ENCODE measurements at regions not wholly inside any gene's neighbourhood (a gene's known extent, or its start where the extent isn't known, plus 50 kb on each side); places are given as distances from the start of the nearest gene placed in this dataset.
A peak's percentile ranks its signal among the peaks of the same experiment; 100 is the strongest.
"Not testable (repeated sequence)": the region's sequence is repeated elsewhere in the genome, so short reads cannot be mapped to it uniquely, and the experiment has no call there.

DNA sequence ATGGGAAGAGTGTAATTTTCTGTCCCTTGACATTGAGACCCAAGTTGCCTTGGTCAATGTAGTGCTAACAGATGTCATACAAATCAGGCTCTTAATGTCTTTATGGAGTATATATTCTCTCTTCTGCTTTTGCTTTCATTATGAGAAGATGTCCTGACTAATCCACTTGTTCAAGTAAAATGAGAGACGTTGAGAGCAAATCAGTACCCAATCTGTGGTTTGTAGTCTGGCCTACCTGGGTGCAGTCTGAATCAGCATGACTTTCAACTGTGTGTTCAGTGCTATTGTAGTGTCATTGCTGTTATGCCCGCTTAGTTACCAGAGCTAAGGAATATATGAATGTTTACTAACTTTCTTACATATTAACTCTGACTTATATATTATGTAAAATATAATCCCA is 612.4 kb downstream of the ANKRD7 start:
- peak in 1 of 5 experiments; percentile 72 for DNase-seq

DNA sequence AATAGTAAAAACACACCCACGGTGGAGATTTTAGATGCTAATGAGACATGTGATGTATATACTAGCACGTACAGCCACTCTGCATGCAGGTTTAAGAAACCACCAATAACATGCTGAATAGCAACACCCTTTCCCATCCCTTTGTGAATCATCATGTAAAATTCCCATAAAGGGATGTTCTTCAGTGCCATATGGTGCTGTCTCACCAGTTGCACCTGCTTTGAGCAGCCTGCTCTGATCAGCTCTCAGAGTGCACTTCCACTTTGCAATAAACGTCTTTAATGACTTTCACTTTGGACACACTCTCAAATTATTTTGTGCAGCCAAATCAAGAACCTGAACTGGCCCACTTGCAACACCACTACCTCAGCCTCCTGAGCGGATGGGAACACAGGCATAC is 615.0 kb downstream of the ANKRD7 start:
- DNase-seq, result no peak

- DNase-seq, result no peak
Observed at GRCh38 chr7:118843456-118843855, 619.0 kb downstream of the ANKRD7 start.

GRCh38 chr7:118844748-118845147 is 620.2 kb downstream of the ANKRD7 start:
- no peak for DNase-seq

- DNase-seq, result no peak
Observed at GRCh38 chr7:118845791-118846190, 621.3 kb downstream of the ANKRD7 start.

DNA sequence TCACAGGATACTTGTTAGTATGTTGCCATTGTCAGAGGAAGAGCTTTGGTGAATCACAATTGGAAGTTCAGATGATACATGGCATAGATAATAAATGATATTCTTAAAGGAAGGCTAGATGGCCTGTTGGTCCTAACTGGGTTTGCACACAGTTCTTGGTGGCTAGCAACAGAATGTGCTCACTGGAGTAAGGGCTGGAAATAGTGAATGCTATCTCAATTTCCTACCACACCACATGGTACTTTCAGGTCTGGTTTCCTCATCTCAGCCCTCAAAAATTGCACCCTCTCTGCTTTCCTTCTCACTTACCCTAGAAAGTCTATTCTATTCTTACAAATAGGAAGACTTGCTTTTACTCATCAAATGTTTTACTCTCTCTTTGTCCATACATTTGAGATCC is 622.5 kb downstream of the ANKRD7 start:
- DNase-seq, result no peak

- no peak for DNase-seq
Observed at GRCh38 chr7:118855290-118855689, 630.8 kb downstream of the ANKRD7 start.

- no peak for DNase-seq
Observed at GRCh38 chr7:118858651-118859149, 634.2 kb downstream of the ANKRD7 start.

- no peak for DNase-seq
Observed at GRCh38 chr7:118861581-118861980, 637.1 kb downstream of the ANKRD7 start.

DNA sequence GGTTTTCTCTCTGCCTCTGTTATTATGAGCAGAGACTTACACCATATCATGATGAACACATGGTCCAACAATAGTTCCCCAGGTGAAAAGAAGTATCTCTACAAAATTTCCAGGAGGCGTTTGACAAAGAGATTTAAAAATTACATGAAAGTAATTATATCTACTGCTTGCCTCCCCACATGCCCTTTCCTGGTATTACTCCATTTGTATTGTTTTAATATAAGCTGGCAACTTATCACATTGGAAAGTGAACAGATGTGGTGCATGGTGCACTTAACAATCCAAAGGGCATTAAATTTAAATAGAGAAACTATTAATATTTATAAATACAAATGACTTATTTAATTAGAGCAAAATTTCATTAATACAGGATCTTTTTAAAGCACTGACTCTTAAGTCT is 638.2 kb downstream of the ANKRD7 start:
- no peak for DNase-seq

DNA sequence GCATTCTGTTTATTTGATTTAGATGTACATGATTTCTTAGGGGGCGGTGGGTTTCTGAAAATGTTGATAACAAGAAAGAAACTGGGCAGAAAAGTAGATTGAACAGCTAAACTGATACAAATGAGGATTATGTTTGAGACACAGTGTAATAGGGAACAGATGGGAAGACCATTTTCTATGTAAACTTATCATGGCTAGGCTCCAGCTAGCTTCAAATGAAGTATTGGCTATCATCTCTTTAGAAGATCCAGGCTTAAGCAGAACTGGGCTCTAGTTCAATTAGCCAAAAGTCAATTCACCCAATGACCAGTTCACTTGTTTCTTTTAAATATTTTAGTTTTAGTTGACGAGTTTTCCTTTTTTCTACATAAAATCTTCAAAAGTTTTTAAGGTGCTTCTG is 639.5 kb downstream of the ANKRD7 start:
- no peak for DNase-seq

DNA sequence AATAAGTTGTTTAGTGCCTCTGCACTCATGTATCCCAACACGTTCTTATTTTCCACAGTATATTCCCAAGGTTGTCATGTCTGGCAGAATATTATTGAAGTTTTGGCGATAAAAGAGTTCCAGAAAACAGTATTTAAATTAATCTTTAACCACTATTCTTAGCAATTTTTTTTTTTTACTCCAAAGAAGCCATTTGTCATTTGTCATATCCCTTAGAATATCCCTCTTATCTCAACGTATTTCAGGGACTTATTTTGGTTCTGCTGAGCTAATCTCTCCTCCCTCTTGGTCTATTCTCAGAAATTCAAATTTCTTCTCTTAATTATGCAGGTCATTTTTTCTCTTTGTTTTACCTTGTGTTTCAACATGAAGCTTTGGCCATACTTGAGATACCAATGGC is 643.4 kb downstream of the ANKRD7 start:
- no peak for DNase-seq

DNA sequence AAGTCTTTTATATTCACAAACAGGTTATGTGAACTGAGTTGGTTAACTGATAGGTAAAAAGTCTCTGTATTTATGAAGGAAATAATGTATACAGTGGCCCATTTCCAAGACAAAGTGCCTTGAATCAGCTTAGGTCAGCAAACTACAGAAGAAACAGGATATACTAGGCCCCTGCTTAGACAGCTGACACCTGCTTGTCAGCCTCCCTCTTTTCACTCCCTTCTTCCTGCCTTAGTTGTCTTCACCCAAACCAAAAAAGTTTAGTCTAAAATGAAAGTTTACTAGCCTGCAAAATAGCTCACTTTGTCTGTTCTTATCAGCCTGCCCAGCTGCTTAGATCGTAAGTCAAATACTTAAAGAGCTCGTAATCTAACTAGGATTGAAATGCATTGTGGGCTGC is 644.6 kb downstream of the ANKRD7 start:
- DNase-seq, result not testable (repeated sequence)

DNA sequence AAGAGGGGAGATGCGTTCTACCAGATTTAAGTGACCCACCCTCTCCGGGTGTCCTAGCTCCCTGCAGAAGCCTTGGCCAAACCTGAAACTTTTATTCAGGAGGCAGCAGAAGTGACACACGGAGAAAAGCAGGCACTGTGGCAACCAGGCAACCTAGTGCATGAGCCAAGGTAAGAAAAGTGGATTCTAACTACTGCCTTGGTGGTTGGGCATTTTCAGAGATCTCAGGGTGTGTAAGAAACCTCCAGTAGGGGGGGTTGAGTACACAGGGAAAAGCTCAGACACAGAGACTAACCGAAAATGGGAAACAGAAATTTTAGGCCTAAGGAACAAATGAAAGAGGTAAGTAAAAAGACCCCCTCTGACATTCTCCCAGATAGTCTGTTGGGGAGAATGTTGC is 645.7 kb downstream of the ANKRD7 start:
- no peak for DNase-seq

DNA sequence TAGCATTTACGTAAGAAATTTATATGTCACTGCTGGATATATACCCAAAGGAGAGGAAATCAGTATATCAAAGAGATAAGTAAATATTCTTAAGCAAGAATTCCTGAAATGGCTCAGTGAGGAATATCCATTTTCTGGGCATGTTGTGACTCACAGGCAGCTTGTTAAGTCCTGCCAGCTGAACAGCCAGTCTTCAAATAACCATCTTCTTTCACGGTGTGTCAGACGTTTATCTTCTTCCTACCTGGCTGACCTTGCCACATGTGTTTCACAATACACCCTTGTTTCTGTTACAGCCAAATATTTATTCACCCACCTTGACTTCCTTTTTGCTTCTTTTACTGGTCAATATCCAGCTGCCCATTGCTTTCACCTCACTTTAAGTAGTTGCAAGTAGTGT is 648.1 kb downstream of the ANKRD7 start:
- no peak for DNase-seq

DNA sequence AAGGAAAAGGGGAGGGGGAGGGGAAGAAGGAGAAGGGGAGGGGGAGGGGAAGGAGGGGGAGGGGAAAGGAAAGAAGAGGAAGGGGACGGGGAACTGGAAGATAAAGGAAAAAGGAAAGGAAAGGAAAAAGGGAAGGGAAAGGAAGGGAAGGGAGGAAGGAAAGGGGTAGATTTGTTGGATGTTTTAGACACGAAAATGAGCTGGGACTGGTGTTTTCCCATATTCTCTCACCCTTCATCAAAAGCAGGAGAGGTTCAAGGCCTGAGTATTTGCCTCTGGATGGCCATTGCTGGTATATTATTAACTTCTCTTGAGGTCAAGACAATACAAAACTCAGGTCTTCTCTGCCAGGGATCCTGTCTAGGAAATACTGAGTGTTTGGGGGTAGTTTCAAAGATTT is 652.7 kb downstream of the ANKRD7 start:
- DNase-seq, result no peak

DNA sequence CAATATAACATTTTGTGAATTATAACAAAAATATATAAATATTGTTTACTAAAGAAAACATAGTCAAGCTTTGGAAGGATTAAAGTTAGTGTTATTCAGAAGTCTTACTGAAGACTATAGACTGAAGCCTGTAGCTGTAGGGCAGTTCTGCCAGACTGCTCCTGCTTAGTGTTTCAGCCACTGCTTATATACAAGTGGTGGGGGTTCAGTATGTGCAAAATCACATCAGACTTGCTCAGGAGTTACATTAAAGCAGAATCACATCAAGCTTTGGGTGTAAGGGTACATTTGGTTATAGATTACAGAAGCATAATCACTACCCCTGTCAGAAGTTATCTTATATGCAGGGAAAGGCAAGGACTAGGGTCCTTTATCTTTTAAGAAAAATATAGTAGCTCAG is 653.8 kb downstream of the ANKRD7 start:
- DNase-seq, result no peak

DNA sequence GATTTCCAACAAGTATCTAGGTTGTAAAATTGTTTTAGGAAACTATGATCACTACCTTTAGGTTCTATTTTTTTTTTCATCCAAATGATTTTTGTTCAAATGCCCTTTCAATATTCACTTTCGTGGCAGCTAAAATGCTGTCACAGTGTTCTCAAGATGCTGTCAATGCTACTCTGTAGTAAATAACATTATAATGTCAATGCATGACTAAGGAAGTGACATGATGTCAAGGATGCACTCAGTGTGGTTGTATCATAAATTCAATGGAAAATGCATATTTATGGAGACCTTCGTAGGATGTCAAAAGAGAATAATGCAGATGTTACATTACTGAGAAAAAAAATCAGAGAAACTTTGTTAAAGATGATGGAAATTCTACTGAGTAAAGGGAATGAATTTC is 673.8 kb downstream of the ANKRD7 start:
- DNase-seq, result no peak

DNA sequence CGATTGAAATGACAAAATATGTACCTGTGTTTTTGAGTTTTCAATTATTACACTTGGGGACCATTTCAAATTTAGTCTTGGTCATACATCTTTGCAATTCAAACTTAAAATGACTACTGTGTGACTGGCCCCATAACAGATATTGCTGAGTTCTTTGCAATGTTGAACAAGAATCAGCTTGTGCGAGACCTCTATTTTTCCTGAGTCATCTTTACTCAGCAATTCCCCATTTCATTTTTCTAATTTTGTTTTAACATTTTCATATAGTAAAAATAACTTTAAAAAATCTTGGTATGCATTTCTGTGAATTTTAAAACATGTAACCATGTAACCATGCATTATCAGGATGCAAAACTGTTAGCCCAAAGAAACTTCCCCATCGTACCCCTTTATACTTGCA is 678.1 kb downstream of the ANKRD7 start:
- no peak for DNase-seq

DNA sequence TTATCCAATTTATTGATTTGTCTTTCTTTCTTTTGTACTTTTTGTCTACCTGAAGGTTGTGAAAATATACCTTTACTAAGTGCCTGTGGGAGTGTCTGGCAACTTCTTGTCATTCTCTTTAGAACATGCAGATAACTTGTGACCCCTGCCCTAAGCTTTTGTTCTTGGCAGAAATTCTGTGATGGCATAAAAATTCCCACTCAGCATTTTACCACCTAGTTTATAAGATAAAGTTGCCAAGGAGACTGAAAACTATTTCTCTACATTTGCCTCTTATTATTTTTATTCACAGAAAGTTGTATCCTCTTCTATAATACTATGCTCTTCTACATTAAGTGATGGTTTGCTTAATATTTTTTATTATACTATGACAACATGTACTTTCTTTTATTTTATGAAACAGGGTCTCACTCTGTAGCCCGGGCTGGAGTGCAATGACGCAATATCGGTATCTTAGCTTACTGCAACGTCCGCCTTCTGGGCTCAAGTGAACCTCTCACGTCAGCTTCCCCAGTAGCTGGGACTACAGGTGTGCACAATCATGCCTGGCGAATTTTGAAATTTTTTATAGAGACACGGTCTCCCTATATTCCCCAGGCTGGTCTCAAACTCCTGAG is 683.5 kb downstream of the ANKRD7 start:
- DNase-seq, result no peak

GRCh38 chr7:118916120-118916519 is 691.6 kb downstream of the ANKRD7 start:
- not testable (repeated sequence) for DNase-seq

DNA sequence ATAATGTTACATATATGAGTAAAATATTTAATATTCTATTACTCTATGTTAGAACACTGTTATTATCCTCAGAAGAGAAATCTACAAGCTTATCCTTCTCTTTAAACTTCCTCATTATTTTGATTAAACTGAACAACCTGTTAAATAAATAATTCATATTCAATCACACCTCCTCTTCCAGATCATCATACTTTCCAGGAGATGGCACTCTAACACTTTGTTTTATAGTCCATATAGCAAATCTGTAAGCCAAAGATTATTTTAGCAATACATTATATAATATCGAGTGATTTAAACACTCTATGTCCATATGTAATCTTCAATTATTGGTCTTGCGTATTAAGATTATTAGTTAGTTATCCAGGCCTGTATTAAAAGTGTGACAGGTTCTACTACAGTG is 694.1 kb downstream of the ANKRD7 start:
- DNase-seq, result no peak

DNA sequence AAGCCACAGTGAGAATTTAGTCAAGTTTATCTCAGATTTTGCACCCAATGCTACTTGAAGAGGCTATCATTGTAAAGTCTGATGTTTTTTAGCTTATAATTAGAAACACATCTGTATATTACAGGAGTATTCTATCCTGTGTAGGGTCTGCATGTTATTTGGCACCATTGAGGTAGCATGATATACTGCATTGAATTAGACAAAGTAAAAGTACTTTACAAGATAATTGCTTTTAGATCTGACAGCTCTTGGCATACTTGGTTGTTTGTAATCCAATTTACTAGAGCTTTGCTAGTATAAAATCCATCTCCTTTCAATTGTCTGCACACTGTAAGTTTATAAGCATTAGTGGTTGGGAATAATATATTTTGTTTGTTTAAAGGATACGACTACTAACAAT is 714.3 kb downstream of the ANKRD7 start:
- DNase-seq, result no peak

DNA sequence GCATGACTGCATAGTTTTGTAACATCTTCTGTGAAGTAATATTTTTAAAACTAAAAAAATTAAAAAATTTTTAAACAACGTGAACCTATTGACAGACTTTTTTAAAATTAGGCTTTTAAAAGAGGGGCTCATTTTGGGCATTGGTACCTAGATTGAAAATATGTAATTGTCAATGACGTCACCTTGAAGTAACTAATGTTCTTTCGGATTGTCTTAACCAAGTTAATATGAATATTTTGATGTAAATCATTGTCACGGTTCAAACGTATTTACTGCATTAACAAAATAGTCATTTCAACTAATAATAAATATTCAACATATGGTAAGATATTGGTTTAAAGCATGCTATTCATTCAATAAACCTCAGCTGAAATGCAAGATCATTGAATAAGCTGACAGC is 719.8 kb downstream of the ANKRD7 start:
- DNase-seq, result no peak

DNA sequence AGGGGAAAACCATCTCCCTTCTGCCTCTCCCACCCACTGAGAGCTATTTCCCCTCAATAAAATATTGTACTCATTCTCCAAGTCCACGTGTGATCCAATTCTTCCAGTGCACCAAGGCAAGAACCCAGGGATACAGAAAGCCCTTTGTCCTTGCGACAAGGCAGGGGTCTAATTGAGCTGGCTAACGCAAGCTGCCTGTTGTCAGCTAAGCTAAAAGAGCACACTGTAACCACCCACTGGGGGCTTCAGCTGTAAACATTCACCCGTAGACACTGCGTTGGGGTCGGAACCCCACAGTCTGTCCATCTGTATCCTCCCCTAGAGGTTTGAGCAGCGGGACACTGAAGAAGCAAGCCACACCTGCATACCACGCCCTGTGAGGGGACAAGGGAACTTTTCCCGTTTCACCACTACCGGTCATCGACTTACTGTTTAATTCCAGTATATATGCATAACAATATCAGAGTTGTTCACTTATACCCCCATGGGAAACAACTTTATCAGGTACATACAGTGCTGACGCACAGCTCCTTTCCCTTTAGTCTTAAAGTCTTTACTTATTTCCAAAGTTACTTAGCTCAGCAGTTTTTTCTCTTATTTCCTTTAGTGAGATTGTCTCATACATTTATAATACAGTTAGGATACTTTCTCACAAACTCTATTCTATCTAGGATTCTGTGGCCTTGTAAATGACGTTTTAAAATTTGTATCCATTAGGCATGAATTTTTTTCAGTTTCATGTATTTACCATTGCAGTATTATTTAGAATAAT is 721.6 kb downstream of the ANKRD7 start:
- DNase-seq, result no peak
